ENCODE measurements at regions not wholly inside any gene's neighbourhood (a gene's known extent, or its start where the extent isn't known, plus 50 kb on each side); places are given as distances from the start of the nearest gene placed in this dataset.

- H3K27ac ChIP-seq (ENCODE audit: low read length) = no peak overlapping the region
- ChIA-PET CTCF (interaction anchor here in 1 of 2 donors (0.7 kb wide), 1 partner anchor 55 kb away, joined by 3 read pairs; no protein-coding TSS in a partner anchor), POLR2A (no interaction called here)
- H3K9me3 Mint-ChIP-seq = no peaks in the 10 kb centered on the region
- H3K27me3 Mint-ChIP-seq = no peaks in the 10 kb centered on the region
- DNase-seq = no peak
- no peaks in the 10 kb centered on the region for H3K9me3 ChIP-seq
- no peaks in the 10 kb centered on the region for H3K4me1 ChIP-seq (ENCODE audit: control insufficient read depth in 1 of 2, extremely low read depth in 1 of 2, insufficient read depth in 2 of 2, low read length in 2 of 2)
- no peaks in the 10 kb centered on the region for H3K36me3 Mint-ChIP-seq
- no peaks in the 10 kb centered on the region for H3K4me1 Mint-ChIP-seq
- no peak overlapping the region for H3K4me3 Mint-ChIP-seq
- H3K4me3 ChIP-seq (ENCODE audit: control insufficient read depth in 1 of 2, extremely low read depth in 1 of 2, low read length in 1 of 2) = no peak overlapping the region
- no peaks in the 10 kb centered on the region for H3K36me3 ChIP-seq (ENCODE audit: control insufficient read depth in 2 of 2, extremely low read depth in 1 of 2, insufficient read depth in 1 of 2, low read length in 1 of 2)
- H3K27ac Mint-ChIP-seq = no peak overlapping the region
- no peaks in the 10 kb centered on the region for H3K27me3 ChIP-seq (replicated peaks in 1 of 2; ENCODE audit: control insufficient read depth in 2 of 2, extremely low read depth in 1 of 2, insufficient read depth in 2 of 2, low read length in 1 of 2)
- no peak for ATAC-seq (replicated peaks in 1 of 4)
Measured at GRCh38 chr5:57858905-57859304, 376.3 kb upstream of the ACTBL2 start.

- Histone ChIP-seq H3K4me1 (ENCODE audit: control insufficient read depth in 1 of 2, extremely low read depth in 1 of 2, insufficient read depth in 2 of 2, low read length in 2 of 2) (no peaks in the 10 kb centered on the region), H3K27ac (ENCODE audit: low read length) (no peak overlapping the region), H3K9me3 (no peaks in the 10 kb centered on the region), H3K27me3 (replicated peaks in 1 of 2; ENCODE audit: control insufficient read depth in 2 of 2, extremely low read depth in 1 of 2, insufficient read depth in 2 of 2, low read length in 1 of 2) (no peaks in the 10 kb centered on the region), H3K36me3 (ENCODE audit: control insufficient read depth in 2 of 2, extremely low read depth in 1 of 2, insufficient read depth in 1 of 2, low read length in 1 of 2) (no peaks in the 10 kb centered on the region), H3K4me3 (ENCODE audit: control insufficient read depth in 1 of 2, extremely low read depth in 1 of 2, low read length in 1 of 2) (no peak overlapping the region)
- ATAC-seq (replicated peaks in 1 of 4) (no peak), DNase-seq (no peak)
- Mint-ChIP-seq H3K27ac (no peak overlapping the region), H3K9me3 (no peaks in the 10 kb centered on the region), H3K4me3 (no peak overlapping the region), H3K4me1 (no peaks in the 10 kb centered on the region), H3K27me3 (no peaks in the 10 kb centered on the region), H3K36me3 (no peaks in the 10 kb centered on the region)
- ChIA-PET CTCF (no interaction called here), POLR2A (no interaction called here)
Measured at GRCh38 chr5:57857696-57858095, 375.1 kb upstream of the ACTBL2 start.

GRCh38 chr5:57855831-57856230 lies 373.2 kb upstream of the ACTBL2 start:
- no peaks in the 10 kb centered on the region for H3K4me1 ChIP-seq (ENCODE audit: control insufficient read depth in 1 of 2, extremely low read depth in 1 of 2, insufficient read depth in 2 of 2, low read length in 2 of 2)
- Mint-ChIP-seq H3K4me1 (no peaks in the 10 kb centered on the region), H3K36me3 (no peaks in the 10 kb centered on the region), H3K27me3 (no peaks in the 10 kb centered on the region), H3K9me3 (no peaks in the 10 kb centered on the region), H3K27ac (no peak overlapping the region), H3K4me3 (no peak overlapping the region)
- 95% methylated on average over 2 of the region's 2 CpGs for WGBS (ENCODE audit: insufficient coverage)
- CTCF ChIA-PET = no interaction called here
- H3K9me3 ChIP-seq = no peaks in the 10 kb centered on the region
- H3K27me3 ChIP-seq (replicated peaks in 1 of 2; ENCODE audit: control insufficient read depth in 2 of 2, extremely low read depth in 1 of 2, insufficient read depth in 2 of 2, low read length in 1 of 2) = no peaks in the 10 kb centered on the region
- no peak for DNase-seq
- H3K36me3 ChIP-seq (ENCODE audit: control insufficient read depth in 2 of 2, extremely low read depth in 1 of 2, insufficient read depth in 1 of 2, low read length in 1 of 2) = no peaks in the 10 kb centered on the region
- POLR2A ChIA-PET = no interaction called here
- no peak overlapping the region for H3K27ac ChIP-seq (ENCODE audit: low read length)
- no peak for ATAC-seq (replicated peaks in 1 of 4)
- no peak overlapping the region for H3K4me3 ChIP-seq (ENCODE audit: control insufficient read depth in 1 of 2, extremely low read depth in 1 of 2, low read length in 1 of 2)

GRCh38 chr5:57853929-57854697 lies 371.5 kb upstream of the ACTBL2 start:
- CTCF ChIA-PET = interaction anchor here in 1 of 2 donors (0.6 kb wide), 1 partner anchor 169 kb away, joined by 8 read pairs; no protein-coding TSS in a partner anchor
- Histone ChIP-seq H3K36me3 (ENCODE audit: control insufficient read depth in 2 of 2, extremely low read depth in 1 of 2, insufficient read depth in 1 of 2, low read length in 1 of 2) (no peaks in the 10 kb centered on the region), H3K27me3 (replicated peaks in 1 of 2; ENCODE audit: control insufficient read depth in 2 of 2, extremely low read depth in 1 of 2, insufficient read depth in 2 of 2, low read length in 1 of 2) (no peaks in the 10 kb centered on the region), H3K9me3 (no peaks in the 10 kb centered on the region), H3K4me3 (ENCODE audit: control insufficient read depth in 1 of 2, extremely low read depth in 1 of 2, low read length in 1 of 2) (no peak overlapping the region), H3K4me1 (ENCODE audit: control insufficient read depth in 1 of 2, extremely low read depth in 1 of 2, insufficient read depth in 2 of 2, low read length in 2 of 2) (no peaks in the 10 kb centered on the region), H3K27ac (ENCODE audit: low read length) (no peak overlapping the region)
- no peak for DNase-seq
- Mint-ChIP-seq H3K4me3 (no peak overlapping the region), H3K9me3 (no peaks in the 10 kb centered on the region), H3K27me3 (no peaks in the 10 kb centered on the region), H3K4me1 (no peaks in the 10 kb centered on the region), H3K36me3 (no peaks in the 10 kb centered on the region), H3K27ac (no peak overlapping the region)
- no peak for ATAC-seq (replicated peaks in 1 of 4)
- POLR2A ChIA-PET = no interaction called here
- 57% methylated on average over 1 of the region's 3 CpGs for WGBS (ENCODE audit: insufficient coverage)

GRCh38 chr5:57850109-57850508 lies 367.5 kb upstream of the ACTBL2 start:
- CTCF ChIA-PET = no interaction called here
- H3K4me1 Mint-ChIP-seq = no peaks in the 10 kb centered on the region
- H3K9me3 Mint-ChIP-seq = no peaks in the 10 kb centered on the region
- no CpG with 5 or more reads among the region's 1 CpG for WGBS (ENCODE audit: insufficient coverage)
- Histone ChIP-seq H3K4me1 (ENCODE audit: control insufficient read depth in 1 of 2, extremely low read depth in 1 of 2, insufficient read depth in 2 of 2, low read length in 2 of 2) (no peaks in the 10 kb centered on the region), H3K27me3 (replicated peaks in 1 of 2; ENCODE audit: control insufficient read depth in 2 of 2, extremely low read depth in 1 of 2, insufficient read depth in 2 of 2, low read length in 1 of 2) (no peaks in the 10 kb centered on the region), H3K36me3 (ENCODE audit: control insufficient read depth in 2 of 2, extremely low read depth in 1 of 2, insufficient read depth in 1 of 2, low read length in 1 of 2) (no peaks in the 10 kb centered on the region), H3K27ac (ENCODE audit: low read length) (no peak overlapping the region), H3K9me3 (no peaks in the 10 kb centered on the region), H3K4me3 (ENCODE audit: control insufficient read depth in 1 of 2, extremely low read depth in 1 of 2, low read length in 1 of 2) (no peak overlapping the region)
- ATAC-seq (replicated peaks in 1 of 4) (no peak), DNase-seq (no peak)
- no peaks in the 10 kb centered on the region for H3K27me3 Mint-ChIP-seq
- H3K36me3 Mint-ChIP-seq = no peaks in the 10 kb centered on the region
- no peak overlapping the region for H3K4me3 Mint-ChIP-seq
- H3K27ac Mint-ChIP-seq = no peak overlapping the region
- POLR2A ChIA-PET = no interaction called here

GRCh38 chr5:57845025-57845424 lies 362.4 kb upstream of the ACTBL2 start:
- ATAC-seq (replicated peaks in 1 of 4) (no peak), DNase-seq (no peak)
- Histone ChIP-seq H3K9me3 (no peaks in the 10 kb centered on the region), H3K4me1 (ENCODE audit: control insufficient read depth in 1 of 2, extremely low read depth in 1 of 2, insufficient read depth in 2 of 2, low read length in 2 of 2) (no peaks in the 10 kb centered on the region), H3K27ac (ENCODE audit: low read length) (no peak overlapping the region), H3K27me3 (replicated peaks in 1 of 2; ENCODE audit: control insufficient read depth in 2 of 2, extremely low read depth in 1 of 2, insufficient read depth in 2 of 2, low read length in 1 of 2) (no peaks in the 10 kb centered on the region), H3K4me3 (ENCODE audit: control insufficient read depth in 1 of 2, extremely low read depth in 1 of 2, low read length in 1 of 2) (no peak overlapping the region), H3K36me3 (ENCODE audit: control insufficient read depth in 2 of 2, extremely low read depth in 1 of 2, insufficient read depth in 1 of 2, low read length in 1 of 2) (no peaks in the 10 kb centered on the region)
- 67% methylated on average over 1 of the region's 2 CpGs for WGBS (ENCODE audit: insufficient coverage)
- Mint-ChIP-seq H3K36me3 (no peaks in the 10 kb centered on the region), H3K9me3 (no peaks in the 10 kb centered on the region), H3K27me3 (peaks cover 6 to 11% of the 10 kb centered on the region in 2 donors), H3K27ac (no peak overlapping the region), H3K4me1 (no peaks in the 10 kb centered on the region), H3K4me3 (no peak overlapping the region)
- ChIA-PET POLR2A (no interaction called here), CTCF (no interaction called here)

DNA sequence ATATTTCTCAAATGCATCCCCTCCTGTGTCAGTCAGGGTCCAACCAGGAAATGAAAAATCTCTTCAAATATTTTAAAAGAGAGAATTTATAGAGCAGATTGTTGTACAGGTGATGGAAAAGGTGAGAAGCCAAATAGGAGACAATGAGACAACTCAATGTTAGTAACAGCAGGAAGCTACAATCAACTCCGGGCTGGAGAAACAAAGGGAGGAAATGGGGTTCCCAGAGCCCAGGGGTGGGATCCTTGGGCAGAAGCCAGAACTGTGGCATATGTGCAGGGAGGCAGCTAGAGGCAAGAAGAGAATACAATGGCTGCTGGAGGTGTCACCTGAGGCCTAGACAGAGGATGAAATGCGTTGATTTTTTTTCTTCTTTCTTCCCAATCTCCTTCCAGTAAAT lies 361.8 kb upstream of the ACTBL2 start:
- Mint-ChIP-seq H3K9me3 (no peaks in the 10 kb centered on the region), H3K36me3 (no peaks in the 10 kb centered on the region), H3K27me3 (peaks cover 6 to 11% of the 10 kb centered on the region in 2 donors), H3K27ac (no peak overlapping the region), H3K4me3 (no peak overlapping the region), H3K4me1 (no peaks in the 10 kb centered on the region)
- Histone ChIP-seq H3K4me3 (ENCODE audit: control insufficient read depth in 1 of 2, extremely low read depth in 1 of 2, low read length in 1 of 2) (no peak overlapping the region), H3K27me3 (replicated peaks in 1 of 2; ENCODE audit: control insufficient read depth in 2 of 2, extremely low read depth in 1 of 2, insufficient read depth in 2 of 2, low read length in 1 of 2) (no peaks in the 10 kb centered on the region), H3K9me3 (no peaks in the 10 kb centered on the region), H3K27ac (ENCODE audit: low read length) (no peak overlapping the region), H3K4me1 (ENCODE audit: control insufficient read depth in 1 of 2, extremely low read depth in 1 of 2, insufficient read depth in 2 of 2, low read length in 2 of 2) (no peaks in the 10 kb centered on the region), H3K36me3 (ENCODE audit: control insufficient read depth in 2 of 2, extremely low read depth in 1 of 2, insufficient read depth in 1 of 2, low read length in 1 of 2) (no peaks in the 10 kb centered on the region)
- WGBS (ENCODE audit: insufficient coverage) = 93% methylated on average over 2 of the region's 2 CpGs
- no peak for ATAC-seq (replicated peaks in 1 of 4)
- CTCF ChIA-PET = no interaction called here
- no peak for DNase-seq
- POLR2A ChIA-PET = no interaction called here
